ENCODE measurements at regions not wholly inside any gene's neighbourhood (a gene's known extent, or its start where the extent isn't known, plus 50 kb on each side); places are given as distances from the start of the nearest gene placed in this dataset.

GRCh38 chr13:44133626-44134025 is 240.0 kb upstream of the SERP2 start:
- TF ChIP-seq CTCF (IDR thresholded peaks at IDR 0.05) (no peak), ZFX (IDR thresholded peaks at IDR 0.05; ENCODE audit: borderline replicate concordance) (no peak)

Data from 22Rv1 (cell line).